Hepatic stellate cell (primary cell): ENCODE measurements at regions not wholly inside any gene's neighbourhood (a gene's known extent, or its start where the extent isn't known, plus 50 kb on each side); places are given as distances from the start of the nearest gene placed in this dataset.
A peak's percentile ranks its signal among the peaks of the same experiment; 100 is the strongest.

Experiments
- DNase-seq: peaks from one replicate; pipeline ENCODE4 v3.0.0; 2011; ENCODE audit warnings: low spot score

GRCh38 chr3:31349001-31349748, 183.6 kb upstream of the STT3B start:
- no peak for DNase-seq

DNA sequence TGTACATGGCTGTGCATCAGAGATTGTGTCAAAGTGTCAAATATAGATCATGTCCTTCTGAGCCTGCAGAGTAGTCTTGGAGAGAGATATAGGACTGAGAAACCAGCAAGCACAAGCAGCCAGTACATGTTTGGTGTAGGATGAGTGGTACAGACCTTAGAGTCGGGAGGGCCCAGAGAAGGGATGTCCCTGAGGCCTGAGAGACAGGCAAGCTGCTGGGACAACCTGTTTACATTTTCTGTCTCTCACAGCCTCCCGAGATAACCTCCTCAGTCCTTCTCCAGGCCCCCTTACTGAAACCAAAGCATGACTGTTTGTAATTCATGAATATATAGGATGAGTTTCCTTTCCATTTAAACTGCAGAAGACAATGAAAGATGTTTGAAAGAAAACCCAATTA, 182.4 kb upstream of the STT3B start:
- no peak for DNase-seq

DNA sequence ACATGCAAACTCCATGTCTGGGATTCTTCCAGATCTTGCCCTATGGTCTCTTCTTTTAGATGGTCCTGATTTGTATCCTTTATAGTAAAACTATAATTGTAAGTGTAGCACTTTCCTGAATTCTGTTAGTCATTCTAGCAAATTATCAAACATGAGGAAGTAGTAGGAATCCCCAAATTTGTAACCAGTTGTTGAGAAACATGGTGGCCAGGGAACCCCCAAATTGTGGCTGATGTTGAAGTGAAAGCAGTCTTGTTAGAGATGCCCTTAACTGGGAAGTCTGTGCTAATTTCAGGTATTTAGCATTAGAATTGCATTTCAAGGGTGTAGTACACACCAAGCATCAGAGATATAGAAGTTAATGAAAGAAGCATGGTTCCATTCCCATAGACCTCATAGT, 180.4 kb upstream of the STT3B start:
- no peak for DNase-seq

- no peak for DNase-seq
These were observed 179.6 kb upstream of the STT3B start for GRCh38 chr3:31353166-31353565.

GRCh38 chr3:31354373-31354772, 178.4 kb upstream of the STT3B start:
- no peak for DNase-seq

- no peak for DNase-seq
These were observed 176.9 kb upstream of the STT3B start for GRCh38 chr3:31355807-31356206.

- DNase-seq: no peak
These were observed 175.8 kb upstream of the STT3B start for GRCh38 chr3:31356941-31357340.

GRCh38 chr3:31357451-31357850, 175.3 kb upstream of the STT3B start:
- no peak for DNase-seq

DNA sequence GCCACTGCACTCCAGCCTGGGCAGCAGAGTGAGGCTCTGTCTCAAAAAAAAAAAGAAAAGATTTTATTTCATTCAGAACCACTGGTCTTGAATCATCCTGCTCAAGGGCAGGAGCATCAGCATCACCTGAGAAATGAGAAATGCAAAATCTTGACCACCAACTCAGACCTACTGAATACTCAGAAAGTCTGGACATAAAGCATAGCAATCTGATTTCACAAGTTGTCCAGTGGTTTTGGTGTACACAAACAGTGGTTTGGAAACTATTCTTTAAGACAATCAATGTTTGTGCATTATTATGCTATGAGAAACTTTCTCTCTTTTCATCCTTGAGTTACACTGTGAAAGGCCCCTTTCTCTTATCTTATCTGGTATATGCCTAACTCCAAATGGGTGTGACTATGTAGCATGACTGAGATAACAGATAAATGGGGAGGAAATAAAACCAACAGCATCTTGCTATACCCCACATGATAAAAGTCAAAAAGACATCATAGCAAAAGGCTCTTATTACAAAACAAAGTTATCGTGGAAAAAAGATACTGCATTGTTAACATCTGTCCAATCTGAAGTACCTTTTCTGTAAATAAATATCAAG, 174.2 kb upstream of the STT3B start:
- DNase-seq: no peak

- peak; percentile 45 for DNase-seq
These were observed 171.1 kb upstream of the STT3B start for GRCh38 chr3:31361371-31362273.

DNA sequence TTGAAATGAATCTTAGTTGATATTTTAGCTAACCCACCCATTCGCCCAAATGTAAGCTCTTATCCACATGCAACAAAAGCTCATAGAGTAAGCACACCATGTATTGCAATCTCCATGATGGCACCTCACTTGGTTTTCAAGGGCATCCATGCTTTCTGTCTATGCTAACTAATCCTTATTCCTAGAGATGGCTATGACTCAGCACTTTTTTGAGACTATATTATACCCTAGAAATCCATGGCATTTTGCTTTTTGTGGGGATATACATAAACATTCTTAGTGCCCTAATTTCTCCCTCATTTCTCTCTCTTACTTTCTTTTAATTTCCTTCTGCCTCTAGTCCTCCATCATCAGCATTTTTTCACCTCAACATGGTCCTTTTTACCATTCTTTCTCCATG, 168.5 kb upstream of the STT3B start:
- DNase-seq: no peak

DNA sequence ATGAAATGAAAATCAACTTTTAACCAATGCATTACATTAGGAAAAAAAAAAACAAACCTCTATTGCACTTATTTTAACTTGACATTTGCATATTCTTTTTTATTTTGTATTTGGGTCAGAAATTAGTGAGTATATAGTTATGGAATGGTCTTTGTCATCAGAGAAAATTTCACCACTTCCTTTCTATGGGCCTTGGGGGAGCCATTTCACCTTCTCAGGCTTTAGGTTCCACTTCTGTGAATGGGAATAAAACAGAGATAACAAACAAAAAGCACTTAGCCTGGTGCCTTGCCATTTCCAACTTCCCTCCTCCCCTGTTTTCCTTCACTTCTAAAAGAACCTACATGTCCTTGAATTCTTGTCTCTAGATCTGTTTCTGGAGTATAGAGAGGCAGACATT, 168.0 kb upstream of the STT3B start:
- no peak for DNase-seq

DNA sequence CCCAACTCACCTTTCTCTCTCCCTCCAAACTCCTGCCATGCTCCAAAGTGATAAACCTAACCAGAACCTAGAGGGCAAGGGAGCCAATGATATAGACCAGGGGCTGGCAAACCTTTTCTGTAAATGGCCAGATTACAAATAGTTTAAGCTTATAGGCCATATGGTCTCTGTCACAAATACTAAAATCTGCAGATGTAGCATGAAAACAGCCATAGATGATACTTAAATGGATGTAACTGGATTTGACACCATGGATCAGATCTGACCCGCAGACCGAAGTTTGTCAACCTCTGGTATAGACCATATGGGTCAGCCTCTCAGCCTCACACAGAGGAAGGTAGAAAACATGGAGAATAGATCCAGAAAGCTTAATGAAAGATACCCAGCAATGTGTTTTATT, 165.2 kb upstream of the STT3B start:
- no peak for DNase-seq

DNA sequence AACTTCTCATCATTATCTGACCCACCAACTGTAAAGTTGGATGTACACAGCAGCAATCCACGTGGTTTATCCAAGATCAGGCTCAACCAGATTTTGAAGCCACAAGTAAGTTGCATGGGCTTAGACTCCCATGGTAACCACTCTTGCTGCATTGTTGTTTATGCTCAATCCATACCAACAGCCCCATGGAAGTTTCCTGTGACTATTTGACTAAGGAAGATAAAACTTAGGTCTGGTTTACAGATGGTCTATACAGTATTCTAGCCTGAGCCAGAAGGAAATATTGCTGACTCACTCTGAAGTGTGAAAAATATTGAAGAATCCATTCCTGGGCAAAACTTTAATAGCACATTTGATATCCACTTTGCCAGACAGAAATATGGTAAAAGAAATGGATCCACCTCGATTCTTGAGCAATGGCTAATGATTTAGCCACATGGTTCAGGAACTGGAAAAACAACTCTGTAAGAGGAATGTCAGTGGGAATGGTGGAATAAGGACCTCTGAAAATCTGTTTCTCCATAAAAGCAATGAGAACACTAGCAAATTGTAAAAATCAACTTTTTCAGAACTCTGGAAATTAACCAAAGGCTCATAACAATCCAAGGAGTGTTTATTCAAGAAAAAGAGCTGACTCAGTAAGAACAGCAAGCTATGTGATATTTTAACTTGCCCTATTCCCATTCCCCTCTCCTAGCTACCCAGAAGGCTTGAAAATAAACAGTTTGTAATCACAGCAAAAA, 162.9 kb upstream of the STT3B start:
- no peak for DNase-seq

DNA sequence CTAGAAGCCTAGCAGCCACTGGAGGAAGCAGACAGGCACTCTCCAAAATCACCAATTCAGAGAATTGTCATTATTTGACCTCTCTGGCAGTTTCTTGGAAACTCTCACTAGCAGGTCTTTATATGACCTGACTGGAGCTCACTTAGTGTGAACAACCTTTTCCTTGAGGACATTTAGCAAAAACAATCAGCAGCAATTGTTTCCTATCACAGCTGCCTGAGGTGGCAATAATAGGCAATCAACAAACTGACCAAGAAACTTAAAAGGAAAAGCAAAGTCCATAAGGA, 162.4 kb upstream of the STT3B start:
- no peak for DNase-seq

DNA sequence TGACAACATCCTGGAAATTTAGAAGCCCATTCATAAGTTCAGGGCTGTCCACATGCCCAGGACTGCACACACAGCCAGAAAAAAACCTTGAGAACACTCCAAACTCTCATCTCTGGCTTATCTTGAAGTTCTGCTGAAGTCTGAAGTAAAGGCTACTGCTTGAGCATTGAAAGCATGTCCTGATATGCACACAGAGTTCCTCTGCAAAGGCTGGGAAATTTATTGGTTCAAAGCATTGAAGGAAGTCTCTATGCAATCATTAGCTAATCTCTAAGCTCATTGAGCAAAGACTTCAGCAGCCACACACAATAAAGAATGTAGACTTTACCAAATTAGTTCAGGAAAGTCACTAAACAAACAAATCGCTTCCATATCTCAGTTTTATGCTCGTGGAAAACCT, 162.0 kb upstream of the STT3B start:
- no peak for DNase-seq

- no peak for DNase-seq
These were observed 161.1 kb upstream of the STT3B start for GRCh38 chr3:31371484-31372177.

GRCh38 chr3:31373681-31374080, 159.0 kb upstream of the STT3B start:
- no peak for DNase-seq

- DNase-seq: no peak
These were observed 155.6 kb upstream of the STT3B start for GRCh38 chr3:31377045-31377642.

DNA sequence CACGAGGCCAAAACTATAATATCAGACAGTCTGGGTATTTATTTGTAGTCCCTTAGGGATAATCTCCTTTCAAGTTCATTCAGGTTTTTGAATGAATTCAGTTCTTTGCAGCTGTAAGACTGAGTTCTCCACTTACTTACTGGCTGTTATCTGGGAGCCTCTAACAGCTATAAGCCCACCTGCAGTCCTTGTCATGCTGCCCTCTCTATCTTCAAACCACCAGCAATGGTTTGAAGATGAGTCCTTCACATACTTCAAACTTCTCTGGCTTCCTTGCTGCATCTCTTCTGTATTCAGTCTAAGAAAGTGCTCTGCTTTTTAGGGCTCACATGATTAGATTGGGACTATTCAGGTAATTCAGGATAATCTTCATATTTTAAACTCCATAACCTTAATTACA, 154.5 kb upstream of the STT3B start:
- DNase-seq: no peak

- DNase-seq: no peak
These were observed 153.1 kb upstream of the STT3B start for GRCh38 chr3:31379598-31379997.

- no peak for DNase-seq
These were observed 149.9 kb upstream of the STT3B start for GRCh38 chr3:31382856-31383255.
